ENCODE measurements at regions not wholly inside any gene's neighbourhood (a gene's known extent, or its start where the extent isn't known, plus 50 kb on each side); places are given as distances from the start of the nearest gene placed in this dataset.

- Histone ChIP-seq H3K36me3 (ENCODE audit: control insufficient read depth, insufficient read depth, low read length) (no peaks in the 10 kb centered on the region), H3K4me1 (ENCODE audit: control insufficient read depth, insufficient read depth, low read length) (no peaks in the 10 kb centered on the region), H3K27me3 (ENCODE audit: control insufficient read depth, insufficient read depth, low read length) (no peaks in the 10 kb centered on the region), H3K9ac (ENCODE audit: low read length) (no peak overlapping the region), H3K4me3 (ENCODE audit: low read depth, low read length) (no peak overlapping the region), H3K27ac (ENCODE audit: low read depth, low read length) (no peak overlapping the region), H3K9me3 (ENCODE audit: control insufficient read depth, insufficient read depth, low read depth, low read length) (no peaks in the 10 kb centered on the region; the same call in 1 of the 2 replicates)
These were observed 756.1 kb upstream of the DPPA4 start for GRCh38 chr3:110093411-110093810.

GRCh38 chr3:110093812-110094401, 756.6 kb upstream of the DPPA4 start:
- H3K4me3 ChIP-seq (ENCODE audit: low read depth, low read length), result no peak overlapping the region
- H3K9ac ChIP-seq (ENCODE audit: low read length), result no peak overlapping the region
- H3K4me1 ChIP-seq (ENCODE audit: control insufficient read depth, insufficient read depth, low read length), result no peaks in the 10 kb centered on the region
- no peaks in the 10 kb centered on the region; the same call in 1 of the 2 replicates for H3K9me3 ChIP-seq (ENCODE audit: control insufficient read depth, insufficient read depth, low read depth, low read length)
- H3K36me3 ChIP-seq (ENCODE audit: control insufficient read depth, insufficient read depth, low read length), result no peaks in the 10 kb centered on the region
- H3K27me3 ChIP-seq (ENCODE audit: control insufficient read depth, insufficient read depth, low read length), result no peaks in the 10 kb centered on the region
- no peak overlapping the region for H3K27ac ChIP-seq (ENCODE audit: low read depth, low read length)

GRCh38 chr3:110099711-110100110, 762.4 kb upstream of the DPPA4 start:
- no peaks in the 10 kb centered on the region for H3K36me3 ChIP-seq (ENCODE audit: control insufficient read depth, insufficient read depth, low read length)
- no peaks in the 10 kb centered on the region for H3K27me3 ChIP-seq (ENCODE audit: control insufficient read depth, insufficient read depth, low read length)
- H3K9me3 ChIP-seq (ENCODE audit: control insufficient read depth, insufficient read depth, low read depth, low read length), result no peaks in the 10 kb centered on the region
- H3K4me1 ChIP-seq (ENCODE audit: control insufficient read depth, insufficient read depth, low read length), result peaks cover 3% of the 10 kb centered on the region; the same call in 1 of the 2 replicates
- no peak overlapping the region for H3K9ac ChIP-seq (ENCODE audit: low read length)
- no peak overlapping the region for H3K4me3 ChIP-seq (ENCODE audit: low read depth, low read length)
- no peak overlapping the region; the same call in 1 of the 2 replicates for H3K27ac ChIP-seq (ENCODE audit: low read depth, low read length)

GRCh38 chr3:110101361-110101760, 764.0 kb upstream of the DPPA4 start:
- H3K9ac ChIP-seq (ENCODE audit: low read length), result no peak overlapping the region
- no peaks in the 10 kb centered on the region for H3K36me3 ChIP-seq (ENCODE audit: control insufficient read depth, insufficient read depth, low read length)
- H3K9me3 ChIP-seq (ENCODE audit: control insufficient read depth, insufficient read depth, low read depth, low read length), result no peaks in the 10 kb centered on the region
- H3K4me3 ChIP-seq (ENCODE audit: low read depth, low read length), result no peak overlapping the region
- H3K4me1 ChIP-seq (ENCODE audit: control insufficient read depth, insufficient read depth, low read length), result peaks cover 3% of the 10 kb centered on the region; the same call in 1 of the 2 replicates
- no peak overlapping the region for H3K27ac ChIP-seq (ENCODE audit: low read depth, low read length)
- no peaks in the 10 kb centered on the region for H3K27me3 ChIP-seq (ENCODE audit: control insufficient read depth, insufficient read depth, low read length)

- Histone ChIP-seq H3K27ac (ENCODE audit: low read depth, low read length) (no peak overlapping the region), H3K27me3 (ENCODE audit: control insufficient read depth, insufficient read depth, low read length) (no peaks in the 10 kb centered on the region), H3K4me3 (ENCODE audit: low read depth, low read length) (no peak overlapping the region), H3K9ac (ENCODE audit: low read length) (no peak overlapping the region), H3K9me3 (ENCODE audit: control insufficient read depth, insufficient read depth, low read depth, low read length) (no peaks in the 10 kb centered on the region), H3K4me1 (ENCODE audit: control insufficient read depth, insufficient read depth, low read length) (peaks cover 5% of the 10 kb centered on the region; the same call in 1 of the 2 replicates), H3K36me3 (ENCODE audit: control insufficient read depth, insufficient read depth, low read length) (no peaks in the 10 kb centered on the region)
These were observed 769.5 kb upstream of the DPPA4 start for GRCh38 chr3:110106805-110107204.

GRCh38 chr3:110123946-110124345, 786.6 kb upstream of the DPPA4 start:
- H3K27me3 ChIP-seq (ENCODE audit: control insufficient read depth, insufficient read depth, low read length), result no peaks in the 10 kb centered on the region
- no peak overlapping the region for H3K4me3 ChIP-seq (ENCODE audit: low read depth, low read length)
- H3K4me1 ChIP-seq (ENCODE audit: control insufficient read depth, insufficient read depth, low read length), result no peaks in the 10 kb centered on the region
- no peak overlapping the region for H3K9ac ChIP-seq (ENCODE audit: low read length)
- H3K27ac ChIP-seq (ENCODE audit: low read depth, low read length), result no peak overlapping the region
- no peaks in the 10 kb centered on the region for H3K9me3 ChIP-seq (ENCODE audit: control insufficient read depth, insufficient read depth, low read depth, low read length)
- no peaks in the 10 kb centered on the region for H3K36me3 ChIP-seq (ENCODE audit: control insufficient read depth, insufficient read depth, low read length)

- Histone ChIP-seq H3K9ac (ENCODE audit: low read length) (no peak overlapping the region), H3K4me3 (ENCODE audit: low read depth, low read length) (no peak overlapping the region), H3K4me1 (ENCODE audit: control insufficient read depth, insufficient read depth, low read length) (no peaks in the 10 kb centered on the region), H3K27me3 (ENCODE audit: control insufficient read depth, insufficient read depth, low read length) (no peaks in the 10 kb centered on the region), H3K9me3 (ENCODE audit: control insufficient read depth, insufficient read depth, low read depth, low read length) (no peaks in the 10 kb centered on the region), H3K36me3 (ENCODE audit: control insufficient read depth, insufficient read depth, low read length) (no peaks in the 10 kb centered on the region), H3K27ac (ENCODE audit: low read depth, low read length) (no peak overlapping the region)
These were observed 788.7 kb upstream of the DPPA4 start for GRCh38 chr3:110126065-110126464.

GRCh38 chr3:110133971-110134370, 796.6 kb upstream of the DPPA4 start:
- Histone ChIP-seq H3K4me3 (ENCODE audit: low read depth, low read length) (no peak overlapping the region), H3K36me3 (ENCODE audit: control insufficient read depth, insufficient read depth, low read length) (no peaks in the 10 kb centered on the region), H3K27ac (ENCODE audit: low read depth, low read length) (no peak overlapping the region), H3K9ac (ENCODE audit: low read length) (no peak overlapping the region), H3K4me1 (ENCODE audit: control insufficient read depth, insufficient read depth, low read length) (no peaks in the 10 kb centered on the region), H3K9me3 (ENCODE audit: control insufficient read depth, insufficient read depth, low read depth, low read length) (no peaks in the 10 kb centered on the region), H3K27me3 (ENCODE audit: control insufficient read depth, insufficient read depth, low read length) (no peaks in the 10 kb centered on the region)

GRCh38 chr3:110139048-110139447, 801.7 kb upstream of the DPPA4 start:
- Histone ChIP-seq H3K27me3 (ENCODE audit: control insufficient read depth, insufficient read depth, low read length) (no peaks in the 10 kb centered on the region), H3K9ac (ENCODE audit: low read length) (no peak overlapping the region), H3K36me3 (ENCODE audit: control insufficient read depth, insufficient read depth, low read length) (no peaks in the 10 kb centered on the region), H3K4me1 (ENCODE audit: control insufficient read depth, insufficient read depth, low read length) (no peaks in the 10 kb centered on the region), H3K27ac (ENCODE audit: low read depth, low read length) (no peak overlapping the region), H3K9me3 (ENCODE audit: control insufficient read depth, insufficient read depth, low read depth, low read length) (no peaks in the 10 kb centered on the region), H3K4me3 (ENCODE audit: low read depth, low read length) (no peak overlapping the region)

- Histone ChIP-seq H3K27ac (ENCODE audit: low read depth, low read length) (no peak overlapping the region), H3K9me3 (ENCODE audit: control insufficient read depth, insufficient read depth, low read depth, low read length) (no peaks in the 10 kb centered on the region), H3K4me1 (ENCODE audit: control insufficient read depth, insufficient read depth, low read length) (no peaks in the 10 kb centered on the region), H3K36me3 (ENCODE audit: control insufficient read depth, insufficient read depth, low read length) (no peaks in the 10 kb centered on the region), H3K9ac (ENCODE audit: low read length) (no peak overlapping the region), H3K4me3 (ENCODE audit: low read depth, low read length) (no peak overlapping the region), H3K27me3 (ENCODE audit: control insufficient read depth, insufficient read depth, low read length) (no peaks in the 10 kb centered on the region)
These were observed 802.5 kb upstream of the DPPA4 start for GRCh38 chr3:110139821-110140220.

GRCh38 chr3:110149763-110150162, 812.4 kb upstream of the DPPA4 start:
- Histone ChIP-seq H3K4me3 (ENCODE audit: low read depth, low read length) (no peak overlapping the region), H3K27me3 (ENCODE audit: control insufficient read depth, insufficient read depth, low read length) (no peaks in the 10 kb centered on the region), H3K9me3 (ENCODE audit: control insufficient read depth, insufficient read depth, low read depth, low read length) (no peaks in the 10 kb centered on the region), H3K9ac (ENCODE audit: low read length) (no peak overlapping the region), H3K27ac (ENCODE audit: low read depth, low read length) (no peak overlapping the region), H3K4me1 (ENCODE audit: control insufficient read depth, insufficient read depth, low read length) (no peaks in the 10 kb centered on the region), H3K36me3 (ENCODE audit: control insufficient read depth, insufficient read depth, low read length) (no peaks in the 10 kb centered on the region)

Data from HUES6 (cell line).